GM12878 (cell line): ENCODE measurements at regions not wholly inside any gene's neighbourhood (a gene's known extent, or its start where the extent isn't known, plus 50 kb on each side); places are given as distances from the start of the nearest gene placed in this dataset.

Source experiments
- ATF2 ChIP-seq: IDR thresholded peaks from 2 replicates; pipeline ENCODE4 v1.6.1; 2012; ENCODE audit warnings: low read length, inconsistent platforms
- ATF7 ChIP-seq: fragments of 450-650 bp; IDR thresholded peaks from 2 replicates; pipeline ENCODE4 v1.6.1; 2016; ENCODE audit warnings: low read depth, mild to moderate bottlenecking
- CEBPZ ChIP-seq: fragments of 150-350 bp; IDR thresholded peaks from 2 replicates; pipeline ENCODE4 v1.6.1; 2016; ENCODE audit warnings: low read depth, low read length
- EGR1 ChIP-seq, 2 experiments: IDR thresholded peaks; 1 replicate in 1 of 2; 2 replicates in 1 of 2; pipeline ENCODE4 v1.6.1; 2011 to 2012; ENCODE audit warnings: low read depth in 2 of 2, low read length in 2 of 2, borderline replicate concordance in 1 of 2, mild to moderate bottlenecking in 1 of 2, moderate library complexity in 1 of 2
- IKZF2 ChIP-seq, 2 experiments: fragments of 450-650 bp; IDR thresholded peaks; 2 replicates each; pipeline ENCODE4 v1.6.1; 2017; ENCODE audit warnings: mild to moderate bottlenecking in 2 of 2, moderate library complexity in 2 of 2
- KAT2A ChIP-seq: conservative IDR thresholded peaks from 2 replicates; pipeline ENCODE4 v1.6.1; 2011; ENCODE audit warnings: low read depth, low read length; ENCODE audit not compliant: control insufficient read depth
- MYB ChIP-seq: fragments of 150-350 bp; IDR thresholded peaks from 2 replicates; pipeline ENCODE4 v1.6.1; 2014; ENCODE audit warnings: mild to moderate bottlenecking, low read depth, low read length, borderline replicate concordance
- REST ChIP-seq: IDR thresholded peaks from 2 replicates; pipeline ENCODE4 v1.6.1; 2012; ENCODE audit warnings: mild to moderate bottlenecking, low read depth, low read length
- RUNX3 ChIP-seq: IDR thresholded peaks from 2 replicates; pipeline ENCODE4 v1.6.1; 2012; ENCODE audit warnings: low read length, inconsistent platforms
- USF2 ChIP-seq: IDR thresholded peaks from 2 replicates; pipeline ENCODE4 v1.6.1; 2011; ENCODE audit warnings: low read depth, low read length, improper control_type of control experiment, borderline replicate concordance
- ZNF622 ChIP-seq: fragments of 450-650 bp; IDR thresholded peaks from 2 replicates; pipeline ENCODE4 v1.6.1; 2017; ENCODE audit warnings: mild to moderate bottlenecking, inconsistent platforms
- ZNF687 ChIP-seq: fragments of 450-650 bp; IDR thresholded peaks from 2 replicates; pipeline ENCODE4 v1.6.1; 2017; ENCODE audit warnings: mild to moderate bottlenecking, moderate library complexity

GRCh38 chr2:204468746-204469429 lies 76.4 kb upstream of the PARD3B start (continued):
- TF ChIP-seq CEBPZ (no peak), EGR1 (IDR thresholded peaks at IDR 0.05; ENCODE audit: borderline replicate concordance in 1 of 2, low read depth in 2 of 2, low read length in 2 of 2) (no peak), KAT2A (no peak), USF2 (no peak), ZNF622 (no peak), ZNF687 (no peak), REST (no peak), IKZF2 (IDR thresholded peaks at IDR 0.05) (no peak), RUNX3 (no peak), ATF7 (no peak), ATF2 (no peak), MYB (no peak)
